HUES64 (cell line): ENCODE measurements at regions not wholly inside any gene's neighbourhood (a gene's known extent, or its start where the extent isn't known, plus 50 kb on each side); places are given as distances from the start of the nearest gene placed in this dataset.

ENCODE experiments used
- H3K27ac ChIP-seq: 2 replicates; pipeline ENCODE4 v1.7.0; 2013; ENCODE audit warnings: low read depth, low read length, inconsistent platforms
- H3K27me3 ChIP-seq: 2 replicates; pipeline ENCODE4 v1.6.1; 2013; ENCODE audit warnings: mild to moderate bottlenecking, low read length; ENCODE audit not compliant: insufficient read depth
- H3K36me3 ChIP-seq: 2 replicates; pipeline ENCODE4 v1.6.1; 2013; ENCODE audit warnings: mild to moderate bottlenecking, low read length; ENCODE audit not compliant: insufficient read depth
- H3K4me1 ChIP-seq: 2 replicates; pipeline ENCODE4 v1.6.1; 2013; ENCODE audit warnings: mild to moderate bottlenecking, low read length, moderate library complexity; ENCODE audit not compliant: insufficient read depth
- H3K4me3 ChIP-seq: 2 replicates; pipeline ENCODE4 v1.5.1; 2013; ENCODE audit warnings: mild to moderate bottlenecking, low read length, moderate library complexity
- H3K9ac ChIP-seq: 2 replicates; pipeline ENCODE4 v1.6.1; 2013; ENCODE audit warnings: mild to moderate bottlenecking, low read depth, low read length
- H3K9me3 ChIP-seq: 2 replicates; pipeline ENCODE4 v1.6.1; 2013; ENCODE audit warnings: low read depth, low read length; ENCODE audit not compliant: insufficient read depth
- WGBS: fragments of 150-250, 120-280 bp; methylation state at CpG from one replicate; pipeline ENCODE4 v1.1.7; 2013; ENCODE audit warnings: missing lambda C conversion rate; 5-methylcytosine and 5-hydroxymethylcytosine counted together

DNA sequence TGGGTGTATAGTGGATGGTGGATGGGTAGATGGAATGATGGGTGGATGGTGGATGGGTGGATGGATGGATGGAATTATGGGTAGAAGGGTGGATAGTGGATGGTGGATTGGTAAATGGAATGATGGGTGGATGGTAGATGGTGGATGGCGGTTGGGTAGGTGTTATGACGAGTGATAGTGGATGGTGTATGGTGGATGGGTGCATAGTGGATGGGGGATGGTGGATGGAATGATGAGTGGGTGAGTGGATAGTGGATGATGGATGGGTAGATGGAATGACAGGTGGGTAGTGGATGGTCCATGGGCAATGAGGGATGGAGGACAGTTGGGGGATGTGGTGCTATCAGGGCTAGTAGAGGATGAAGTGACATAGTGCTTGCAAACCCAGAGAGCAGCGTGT lies 182.4 kb downstream of the BRD1 start:
- Histone ChIP-seq H3K4me3 (no peak overlapping the region), H3K27me3 (no peaks in the 10 kb centered on the region), H3K36me3 (no peaks in the 10 kb centered on the region), H3K9me3 (no peaks in the 10 kb centered on the region), H3K27ac (no peak overlapping the region), H3K4me1 (no peaks in the 10 kb centered on the region), H3K9ac (no peak overlapping the region)
- WGBS = 90% methylated on average over 3 of the region's 3 CpGs

DNA sequence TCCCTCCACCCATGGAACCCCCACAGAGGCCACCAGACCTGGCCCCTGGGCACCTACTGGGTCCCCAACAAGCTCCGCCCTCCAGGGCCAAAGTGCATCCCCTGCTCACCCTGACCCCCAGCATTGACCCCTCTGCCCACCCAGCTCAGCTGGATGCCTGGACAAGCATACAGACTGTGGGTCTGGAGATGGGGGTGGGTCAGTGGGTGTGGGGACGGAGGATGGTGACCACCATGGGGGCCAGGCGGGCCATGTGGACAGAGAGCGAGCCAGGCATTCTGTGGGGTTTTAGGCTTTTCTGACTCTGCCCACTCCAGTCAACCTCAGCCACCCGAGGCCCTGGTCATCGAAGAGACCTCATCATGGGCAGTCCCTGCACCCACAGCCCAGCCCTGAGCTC lies 183.7 kb downstream of the BRD1 start:
- Histone ChIP-seq H3K27me3 (no peaks in the 10 kb centered on the region), H3K4me1 (no peaks in the 10 kb centered on the region), H3K9ac (no peak overlapping the region), H3K9me3 (no peaks in the 10 kb centered on the region), H3K36me3 (no peaks in the 10 kb centered on the region), H3K4me3 (no peak overlapping the region), H3K27ac (no peak overlapping the region)
- 92% methylated on average over 6 of the region's 6 CpGs for WGBS

DNA sequence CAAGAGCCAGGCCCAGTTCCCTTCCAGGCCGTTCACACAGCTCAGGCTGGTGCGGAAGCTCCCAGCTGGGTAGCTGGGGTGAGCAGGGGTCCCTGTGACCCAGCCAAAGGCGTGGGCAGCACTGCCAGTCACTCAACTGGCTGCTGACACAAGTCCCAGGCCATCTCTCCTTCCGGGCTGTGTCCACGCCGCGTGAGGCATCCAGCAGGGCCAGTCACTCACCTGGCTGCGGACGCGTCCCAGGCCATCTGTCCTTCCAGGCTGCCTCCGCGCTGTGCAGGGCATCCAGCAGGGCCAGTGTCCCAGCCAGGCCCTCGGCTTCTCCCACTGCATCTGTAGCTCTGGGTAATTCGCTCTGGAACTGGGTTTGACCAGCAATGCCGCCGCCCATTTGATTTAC lies 184.2 kb downstream of the BRD1 start:
- no peak overlapping the region for H3K9ac ChIP-seq
- 94% methylated on average over 16 of the region's 16 CpGs for WGBS
- no peaks in the 10 kb centered on the region for H3K27me3 ChIP-seq
- no peak overlapping the region for H3K4me3 ChIP-seq
- no peak overlapping the region for H3K27ac ChIP-seq
- H3K4me1 ChIP-seq = no peaks in the 10 kb centered on the region
- no peaks in the 10 kb centered on the region for H3K9me3 ChIP-seq
- H3K36me3 ChIP-seq = no peaks in the 10 kb centered on the region

DNA sequence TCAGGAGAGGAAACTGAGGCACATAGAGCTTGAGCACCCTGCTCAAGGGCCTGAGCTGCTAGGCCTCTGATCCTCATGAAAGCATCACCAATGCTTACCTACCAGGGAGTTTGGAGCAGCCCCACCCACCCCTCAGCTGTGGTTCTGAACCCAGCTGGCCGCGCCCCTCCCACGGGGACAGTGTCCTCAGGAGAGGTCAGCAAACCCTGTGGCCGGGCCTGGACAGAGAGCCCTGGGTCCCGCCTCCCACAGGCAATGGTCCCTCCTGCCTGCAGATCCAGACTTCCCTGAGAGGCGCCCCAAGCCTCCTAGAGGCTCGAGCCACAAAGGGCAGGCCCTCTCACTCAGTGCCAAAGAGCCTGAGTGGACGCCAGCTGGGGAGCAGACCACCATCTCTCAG lies 184.9 kb downstream of the BRD1 start:
- H3K9me3 ChIP-seq = no peaks in the 10 kb centered on the region
- H3K4me1 ChIP-seq = no peaks in the 10 kb centered on the region
- H3K36me3 ChIP-seq = no peaks in the 10 kb centered on the region
- no peak overlapping the region for H3K4me3 ChIP-seq
- no peaks in the 10 kb centered on the region for H3K27me3 ChIP-seq
- WGBS = 92% methylated on average over 8 of the region's 8 CpGs
- H3K9ac ChIP-seq = no peak overlapping the region
- H3K27ac ChIP-seq = no peak overlapping the region

DNA sequence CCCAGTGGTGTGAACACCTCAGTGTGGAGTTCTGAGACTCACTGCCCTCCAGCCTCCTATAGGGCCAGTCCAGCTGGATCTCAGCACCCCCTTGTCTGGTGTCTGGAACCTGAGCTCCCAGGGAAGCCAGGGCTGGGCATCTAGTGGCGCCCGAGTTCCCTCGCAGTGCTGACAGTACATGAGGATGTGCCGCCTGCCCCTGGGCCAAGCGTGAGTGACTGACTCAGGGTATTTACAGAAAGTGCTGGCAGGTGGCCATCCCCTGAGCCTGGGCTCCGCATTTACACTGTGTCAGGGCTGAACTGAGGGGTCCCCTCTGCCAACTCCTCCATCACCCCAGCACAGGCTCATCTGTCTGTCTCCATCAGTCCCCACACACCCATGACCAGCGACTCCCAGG lies 185.3 kb downstream of the BRD1 start:
- H3K27ac ChIP-seq = no peak overlapping the region
- 88% methylated on average over 7 of the region's 7 CpGs for WGBS
- no peaks in the 10 kb centered on the region for H3K36me3 ChIP-seq
- H3K27me3 ChIP-seq = no peaks in the 10 kb centered on the region
- H3K4me1 ChIP-seq = no peaks in the 10 kb centered on the region
- H3K9ac ChIP-seq = no peak overlapping the region
- no peaks in the 10 kb centered on the region for H3K9me3 ChIP-seq
- H3K4me3 ChIP-seq = no peak overlapping the region

DNA sequence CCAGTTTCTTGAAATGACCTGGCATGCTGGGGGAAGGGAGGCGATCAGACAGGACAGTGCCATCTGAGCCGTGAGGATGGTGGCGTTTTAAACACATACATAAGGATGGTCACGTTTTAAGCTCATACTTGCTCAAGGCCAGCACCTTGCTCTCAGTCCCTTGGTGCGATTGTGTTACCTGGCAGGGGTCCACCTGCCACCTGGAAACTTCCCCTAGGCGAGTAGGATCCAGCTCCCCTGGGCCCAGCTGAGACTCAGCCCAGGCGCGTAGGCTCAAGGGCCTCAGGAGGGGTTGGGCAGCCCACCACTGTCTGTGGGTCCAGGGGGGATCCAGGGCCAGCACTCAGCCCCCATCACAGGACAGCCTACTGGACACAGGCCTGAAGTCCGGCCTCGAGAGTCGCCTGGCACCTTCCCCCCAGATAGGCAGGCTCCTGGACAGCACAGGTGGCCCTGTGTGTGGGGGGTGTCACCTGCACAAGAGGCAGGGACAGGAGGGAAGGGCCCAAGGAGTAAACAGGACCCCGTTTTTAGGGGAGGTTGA lies 185.8 kb downstream of the BRD1 start:
- no peak overlapping the region for H3K27ac ChIP-seq
- no peak overlapping the region for H3K9ac ChIP-seq
- H3K9me3 ChIP-seq = no peaks in the 10 kb centered on the region
- H3K27me3 ChIP-seq = no peaks in the 10 kb centered on the region
- no peak overlapping the region for H3K4me3 ChIP-seq
- 94% methylated on average over 12 of the region's 12 CpGs for WGBS
- H3K4me1 ChIP-seq = no peaks in the 10 kb centered on the region
- H3K36me3 ChIP-seq = no peaks in the 10 kb centered on the region

DNA sequence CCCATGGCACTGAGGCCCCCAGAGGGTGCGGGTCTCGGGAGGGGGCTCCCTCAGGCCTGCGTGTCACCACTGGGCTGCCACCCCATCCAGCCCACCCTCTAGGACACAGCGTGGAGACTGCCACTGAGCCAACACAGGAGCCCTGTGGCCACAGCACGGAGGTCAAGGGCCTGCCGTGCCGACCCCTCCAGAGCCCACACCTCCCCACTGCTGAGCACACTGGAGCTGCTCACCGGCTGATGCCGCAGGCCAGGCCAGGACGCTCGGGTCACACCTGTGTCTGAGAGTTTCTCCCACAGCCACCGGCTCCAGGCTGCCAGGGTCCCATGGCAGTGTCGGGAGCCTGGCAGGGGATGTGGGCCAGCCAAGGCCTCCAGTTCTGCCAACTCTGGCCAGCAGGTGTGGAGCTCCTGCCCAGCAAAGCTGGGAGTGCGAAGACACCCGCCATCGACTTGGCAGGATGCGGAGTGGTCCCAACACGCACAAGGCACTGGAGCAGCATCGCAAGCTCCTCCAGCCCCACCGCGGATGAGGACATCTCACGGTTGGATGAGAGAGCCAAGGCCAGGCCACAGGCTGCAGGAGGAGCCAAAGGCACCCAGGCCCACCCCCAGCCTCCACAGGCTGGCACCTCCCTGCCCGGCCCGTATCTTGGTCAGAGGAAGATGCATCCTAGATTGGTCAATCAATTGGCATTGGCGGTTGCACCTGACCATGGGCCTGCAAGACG lies 187.1 kb downstream of the BRD1 start:
- Histone ChIP-seq H3K4me3 (no peak overlapping the region), H3K9ac (no peak overlapping the region), H3K4me1 (no peaks in the 10 kb centered on the region), H3K9me3 (no peaks in the 10 kb centered on the region), H3K27me3 (no peaks in the 10 kb centered on the region), H3K36me3 (no peaks in the 10 kb centered on the region), H3K27ac (no peak overlapping the region)
- 91% methylated on average over 26 of the region's 26 CpGs for WGBS

DNA sequence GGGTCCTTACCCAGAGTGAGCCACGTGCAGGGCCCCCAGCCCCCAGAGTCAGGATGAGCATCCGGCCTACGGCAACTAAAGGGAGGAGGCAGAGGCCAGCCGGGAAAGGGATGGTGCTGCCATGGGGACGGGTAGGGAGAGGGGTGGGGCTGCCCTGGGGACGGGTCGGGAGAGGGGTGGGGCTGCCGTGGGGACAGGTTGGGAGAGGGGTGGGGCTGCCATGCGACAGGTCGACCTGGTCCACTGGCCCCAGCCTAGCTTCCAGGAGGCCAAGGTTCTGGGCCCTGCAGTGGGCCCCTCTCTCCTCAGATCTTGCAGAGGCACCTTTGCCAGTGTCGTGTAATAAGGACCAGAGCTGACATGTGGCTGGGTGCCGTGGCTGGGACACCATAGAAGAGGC lies 187.7 kb downstream of the BRD1 start:
- no peaks in the 10 kb centered on the region for H3K27me3 ChIP-seq
- no peaks in the 10 kb centered on the region for H3K4me1 ChIP-seq
- WGBS = 83% methylated on average over 12 of the region's 12 CpGs
- H3K27ac ChIP-seq = no peak overlapping the region
- no peak overlapping the region for H3K9ac ChIP-seq
- no peaks in the 10 kb centered on the region for H3K36me3 ChIP-seq
- no peaks in the 10 kb centered on the region for H3K9me3 ChIP-seq
- no peak overlapping the region for H3K4me3 ChIP-seq

DNA sequence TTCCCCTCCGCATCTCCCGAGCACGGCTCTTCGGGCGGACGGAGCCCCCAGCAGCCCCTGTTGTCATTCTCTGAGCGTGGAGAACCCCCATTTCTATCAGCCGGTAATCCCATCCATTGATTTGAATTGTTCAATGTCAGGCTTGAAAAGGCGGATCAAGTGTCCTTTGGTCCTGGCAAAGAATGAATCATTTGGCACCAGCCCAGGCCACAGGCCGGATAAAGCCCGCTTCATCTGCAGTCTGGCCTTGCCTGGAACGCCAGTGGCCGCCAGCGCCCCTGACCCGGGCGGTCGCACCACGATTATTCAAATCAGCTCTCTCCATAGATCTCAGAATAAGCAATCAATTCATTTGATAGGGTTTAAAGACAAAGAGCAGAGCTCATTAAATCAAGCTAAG lies 188.9 kb downstream of the BRD1 start:
- H3K4me1 ChIP-seq = no peaks in the 10 kb centered on the region
- no peaks in the 10 kb centered on the region for H3K36me3 ChIP-seq
- no peak overlapping the region for H3K4me3 ChIP-seq
- H3K9ac ChIP-seq = no peak overlapping the region
- H3K27ac ChIP-seq = no peak overlapping the region
- no peaks in the 10 kb centered on the region for H3K9me3 ChIP-seq
- 97% methylated on average over 18 of the region's 18 CpGs for WGBS
- H3K27me3 ChIP-seq = no peaks in the 10 kb centered on the region

DNA sequence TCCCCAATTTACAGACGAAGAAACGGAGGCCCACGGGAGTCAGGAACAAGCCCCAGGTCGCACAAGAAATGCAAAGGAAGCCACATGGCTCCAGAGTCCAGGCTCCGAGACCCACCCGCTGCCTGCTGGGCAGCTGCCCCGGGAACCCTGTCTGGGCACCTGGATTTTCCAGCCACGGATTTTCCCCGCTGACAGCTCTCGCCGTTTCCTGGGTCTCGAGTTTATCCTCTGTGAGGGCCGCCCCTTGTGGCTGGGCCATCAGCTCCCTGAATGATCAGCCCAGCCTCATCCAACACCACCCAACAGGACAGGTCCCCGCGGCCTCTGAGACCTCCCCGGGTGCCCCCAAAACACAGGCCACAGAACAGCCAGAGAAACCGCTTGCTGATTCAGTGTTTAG lies 189.7 kb downstream of the BRD1 start:
- no peaks in the 10 kb centered on the region for H3K36me3 ChIP-seq
- H3K27ac ChIP-seq = no peak overlapping the region
- WGBS = 94% methylated on average over 17 of the region's 17 CpGs
- no peaks in the 10 kb centered on the region for H3K4me1 ChIP-seq
- no peaks in the 10 kb centered on the region for H3K27me3 ChIP-seq
- H3K4me3 ChIP-seq = no peak overlapping the region
- H3K9ac ChIP-seq = no peak overlapping the region
- H3K9me3 ChIP-seq = no peaks in the 10 kb centered on the region

DNA sequence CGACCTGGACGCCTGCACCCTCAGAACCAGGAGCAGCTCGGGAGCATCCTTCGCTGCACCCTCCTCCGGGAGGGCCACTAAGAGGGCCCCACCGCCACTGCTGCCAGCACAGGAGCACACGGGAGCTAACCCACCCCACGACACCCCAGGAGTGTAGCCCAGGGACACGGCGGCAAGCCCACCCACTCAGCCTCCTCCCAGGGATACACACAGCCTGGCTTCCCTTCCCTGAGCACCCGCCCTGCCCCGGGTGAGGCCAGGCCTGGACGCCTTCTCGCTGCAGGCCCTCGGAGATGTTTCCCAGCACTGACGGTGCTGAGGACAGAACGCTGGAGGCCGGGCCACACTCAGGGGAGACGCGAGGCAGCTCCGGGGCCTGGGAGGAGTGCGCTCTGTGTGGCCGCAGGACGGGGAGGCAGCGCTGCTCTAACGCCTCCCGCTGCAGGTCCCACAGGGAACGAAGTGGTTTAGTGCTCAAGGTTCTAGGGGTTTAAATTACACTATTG lies 190.4 kb downstream of the BRD1 start:
- no peak overlapping the region for H3K9ac ChIP-seq
- H3K27me3 ChIP-seq = no peaks in the 10 kb centered on the region; the same call in 1 of the 2 replicates
- H3K4me1 ChIP-seq = no peaks in the 10 kb centered on the region
- H3K9me3 ChIP-seq = no peaks in the 10 kb centered on the region
- no peak overlapping the region for H3K27ac ChIP-seq
- no peak overlapping the region for H3K4me3 ChIP-seq
- no peaks in the 10 kb centered on the region for H3K36me3 ChIP-seq
- 93% methylated on average over 28 of the region's 28 CpGs for WGBS
